ENCODE measurements at regions not wholly inside any gene's neighbourhood (a gene's known extent, or its start where the extent isn't known, plus 50 kb on each side); places are given as distances from the start of the nearest gene placed in this dataset.

GRCh38 chr4:32840461-32841189 lies 2120.5 kb downstream of the PCDH7 start:
- Histone ChIP-seq H4K5ac (ENCODE audit: insufficient read length, low read depth, low read length) (no peak overlapping the region), H3K79me1 (ENCODE audit: insufficient read depth, low read depth, low read length, poor library complexity, severe bottlenecking) (no peaks in the 10 kb centered on the region), H3K27ac (ENCODE audit: insufficient read length, low read depth, low read length) (no peak overlapping the region), H3K18ac (ENCODE audit: insufficient read length, low read depth, low read length) (no peak overlapping the region), H3K27me3 (ENCODE audit: insufficient read depth, low read length) (no peaks in the 10 kb centered on the region), H3K23me2 (ENCODE audit: insufficient read length, low read depth, low read length, poor library complexity, severe bottlenecking) (no peaks in the 10 kb centered on the region), H2BK5ac (ENCODE audit: insufficient read length, low read length) (no peak overlapping the region), H3K9me3 (ENCODE audit: control insufficient read depth, low read depth, low read length) (no peaks in the 10 kb centered on the region), H4K20me1 (ENCODE audit: control insufficient read depth, insufficient read depth, insufficient read length) (no peaks in the 10 kb centered on the region), H2BK120ac (ENCODE audit: low read depth, low read length, poor library complexity, severe bottlenecking) (no peak overlapping the region), H2AFZ (ENCODE audit: low read length) (no peak overlapping the region), H3K4ac (ENCODE audit: low read depth, low read length) (no peak overlapping the region), H2BK12ac (ENCODE audit: insufficient read length, low read depth, low read length) (no peak overlapping the region), H2BK15ac (ENCODE audit: low read depth, low read length) (no peak overlapping the region), H3K14ac (ENCODE audit: insufficient read depth, low read length) (no peak overlapping the region), H4K8ac (replicated peaks; ENCODE audit: insufficient read length, low read depth, low read length) (no peak overlapping the region), H3T11ph (ENCODE audit: low read length) (no peak overlapping the region), H3K4me2 (ENCODE audit: insufficient read depth, insufficient read length, low read length) (no peak overlapping the region), H2AK5ac (ENCODE audit: insufficient read length, low read length) (no peak overlapping the region), H3K79me2 (ENCODE audit: insufficient read depth, low read length) (no peaks in the 10 kb centered on the region), H3K56ac (ENCODE audit: insufficient read length, low read depth, low read length) (no peak overlapping the region), H3K4me1 (ENCODE audit: insufficient read depth, low read length) (no peaks in the 10 kb centered on the region), H3K23ac (ENCODE audit: insufficient read length, low read depth, low read length) (no peak overlapping the region), H2BK20ac (ENCODE audit: low read depth, low read length, poor library complexity, severe bottlenecking) (no peak overlapping the region), H3K9ac (ENCODE audit: extremely low read depth, insufficient read length, low read length) (no peak overlapping the region), H4K91ac (ENCODE audit: insufficient read length, low read depth, low read length) (no peak overlapping the region)
- Mint-ChIP-seq H3K4me3 (no peak overlapping the region), H3K4me1 (no peaks in the 10 kb centered on the region), H3K36me3 (ENCODE audit: insufficient read depth in 1 of 3, low read depth in 3 of 3) (no peaks in the 10 kb centered on the region), H3K9me3 (no peaks in the 10 kb centered on the region), H3K27ac (no peak overlapping the region), H3K27me3 (ENCODE audit: low read depth) (no peaks in the 10 kb centered on the region)
- WGBS (ENCODE audit: extremely low coverage, insufficient read length, low lambda C conversion rate) = no CpG with 5 or more reads among the region's 4 CpGs
- no peak for TF ChIP-seq CTCF (conservative IDR thresholded peaks at IDR 0.05)
- DNase-seq = no peak

Measured in H9 (cell line).